GM10248 (cell line): ENCODE measurements at regions not wholly inside any gene's neighbourhood (a gene's known extent, or its start where the extent isn't known, plus 50 kb on each side); places are given as distances from the start of the nearest gene placed in this dataset.

ENCODE experiments used
- CTCF ChIA-PET: fragments of 300-600 bp; sonication (Branson Sonifier 250); formaldehyde crosslinking; extraction: SDS; loops from one replicate; lab custom pipeline; 2021; ENCODE audit warnings: antibody characterized with exemption; lab: Yijun Ruan, JAX
- POLR2A ChIA-PET: fragments of 350-650 bp; sonication (Branson Sonifier 250); formaldehyde crosslinking; extraction: SDS; loops from one replicate; lab custom pipeline; 2020; ENCODE audit warnings: antibody characterized with exemption; lab: Yijun Ruan, JAX
- DNase-seq: peaks from one replicate; pipeline ENCODE4 v3.0.0; 2012; ENCODE audit errors: extremely low spot score
- TF ChIP-seq, protein P1 (sequence below): IDR thresholded peaks from 2 replicates; pipeline ENCODE4 v1.5.1; 2012; ENCODE audit warnings: mild to moderate bottlenecking, low read depth; ENCODE audit errors: extremely low read depth, missing control alignments, control extremely low read depth

DNA sequence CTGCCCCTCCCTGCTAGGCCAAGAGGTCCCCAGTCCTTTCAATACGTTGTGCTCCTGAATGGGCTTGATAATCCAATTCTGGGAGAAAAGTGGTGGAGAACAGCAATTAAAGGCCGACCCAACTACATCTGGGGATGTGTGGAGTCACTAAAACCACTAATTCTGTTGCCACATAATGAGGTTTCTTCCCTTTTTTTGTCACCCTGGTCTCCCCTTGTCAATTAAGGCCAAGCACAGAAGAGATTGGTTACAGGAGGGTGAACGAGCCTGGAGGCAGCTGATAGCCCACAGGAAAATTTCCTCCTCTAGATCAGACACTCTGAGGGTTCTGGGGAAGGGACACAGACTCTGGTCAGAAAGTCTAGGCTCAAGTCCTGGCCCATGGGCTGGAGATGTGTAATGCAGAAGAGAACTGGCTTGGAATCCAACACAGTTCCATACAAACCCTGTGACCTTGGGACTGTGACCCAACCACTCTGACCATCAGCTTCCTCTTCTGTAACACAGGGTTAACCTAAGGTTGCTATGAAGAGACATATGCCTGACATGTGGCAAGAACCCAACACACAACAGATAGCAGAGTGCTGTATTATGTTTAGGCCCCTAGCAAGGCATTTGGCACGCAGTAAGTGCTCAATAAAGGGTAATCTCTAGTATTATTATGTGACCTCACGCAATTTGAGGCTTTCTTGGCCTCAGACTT, 146.4 kb downstream of the CHST1 start:
- DNase-seq, result no peak
- POLR2A ChIA-PET, result no interaction called here
- CTCF ChIA-PET, result interaction anchor here (1.4 kb wide), 1 partner anchor 77 kb away, joined by 3 read pairs; no protein-coding TSS in a partner anchor
- TF ChIP-seq, protein P1, sequence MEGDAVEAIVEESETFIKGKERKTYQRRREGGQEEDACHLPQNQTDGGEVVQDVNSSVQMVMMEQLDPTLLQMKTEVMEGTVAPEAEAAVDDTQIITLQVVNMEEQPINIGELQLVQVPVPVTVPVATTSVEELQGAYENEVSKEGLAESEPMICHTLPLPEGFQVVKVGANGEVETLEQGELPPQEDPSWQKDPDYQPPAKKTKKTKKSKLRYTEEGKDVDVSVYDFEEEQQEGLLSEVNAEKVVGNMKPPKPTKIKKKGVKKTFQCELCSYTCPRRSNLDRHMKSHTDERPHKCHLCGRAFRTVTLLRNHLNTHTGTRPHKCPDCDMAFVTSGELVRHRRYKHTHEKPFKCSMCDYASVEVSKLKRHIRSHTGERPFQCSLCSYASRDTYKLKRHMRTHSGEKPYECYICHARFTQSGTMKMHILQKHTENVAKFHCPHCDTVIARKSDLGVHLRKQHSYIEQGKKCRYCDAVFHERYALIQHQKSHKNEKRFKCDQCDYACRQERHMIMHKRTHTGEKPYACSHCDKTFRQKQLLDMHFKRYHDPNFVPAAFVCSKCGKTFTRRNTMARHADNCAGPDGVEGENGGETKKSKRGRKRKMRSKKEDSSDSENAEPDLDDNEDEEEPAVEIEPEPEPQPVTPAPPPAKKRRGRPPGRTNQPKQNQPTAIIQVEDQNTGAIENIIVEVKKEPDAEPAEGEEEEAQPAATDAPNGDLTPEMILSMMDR, result no peak

DNA sequence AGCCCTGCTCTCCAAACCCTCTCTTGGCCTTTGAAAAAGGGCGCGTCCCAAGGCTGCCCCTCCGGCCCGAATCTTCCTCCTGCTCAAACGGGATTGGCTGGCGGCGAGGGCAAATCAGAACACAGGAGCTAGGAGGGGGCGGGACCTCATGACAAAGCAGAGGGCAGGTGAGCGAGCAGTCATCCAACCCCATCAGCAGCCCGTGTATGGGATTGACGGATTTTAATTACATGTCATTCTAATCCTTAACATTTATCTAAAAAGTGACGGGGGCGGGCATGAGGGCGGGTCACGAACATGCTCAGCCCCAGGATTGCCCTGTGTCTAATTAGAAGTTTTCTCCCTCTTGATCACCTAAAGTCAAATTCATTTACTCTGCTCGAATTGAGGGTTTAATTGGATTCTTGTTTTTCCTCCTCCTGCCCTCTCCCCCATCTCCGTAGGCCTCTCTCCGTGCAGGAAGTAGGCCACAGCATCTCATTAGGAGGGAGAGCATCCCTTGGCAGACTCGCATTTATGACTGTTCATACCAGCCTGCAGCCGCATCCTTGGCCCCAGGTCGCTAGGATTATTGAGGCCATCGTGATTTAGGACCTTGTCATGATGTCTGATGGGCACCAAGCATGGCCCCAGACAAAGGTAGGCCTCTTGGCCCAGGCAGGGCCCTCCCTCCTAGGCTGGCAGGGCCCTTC, 147.1 kb downstream of the CHST1 start:
- no peak for DNase-seq
- TF ChIP-seq, protein P1, result no peak
- ChIA-PET POLR2A (no interaction called here), CTCF (no interaction called here)

DNA sequence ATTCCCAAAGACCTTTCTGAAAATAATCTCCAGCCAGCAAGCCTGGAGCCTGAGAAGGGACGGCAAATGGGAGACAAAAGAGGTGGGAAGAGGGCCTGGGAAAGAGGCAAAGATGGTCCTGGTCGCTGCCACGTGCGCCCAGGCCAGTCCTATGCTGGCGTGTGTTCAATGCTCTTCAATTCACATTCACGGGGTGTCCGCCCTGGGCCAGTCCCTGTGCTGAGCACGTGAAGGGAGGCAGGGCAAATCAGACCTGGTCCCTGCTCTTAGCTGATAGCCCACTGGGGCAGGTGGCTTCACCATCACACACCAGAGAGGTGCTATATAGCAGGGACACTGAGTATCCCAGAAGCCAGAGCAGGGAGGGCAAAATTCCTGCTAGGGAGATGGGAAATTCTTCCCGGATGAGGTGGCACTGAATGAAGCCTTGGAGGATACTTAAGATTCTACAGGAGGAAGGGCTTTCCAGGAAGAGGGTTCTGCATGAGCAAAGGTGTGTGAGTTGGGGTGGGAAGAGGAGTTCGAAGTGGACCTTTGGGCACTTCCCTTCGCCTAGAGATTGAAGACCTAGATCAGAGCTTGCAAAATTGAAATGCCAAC, 148.2 kb downstream of the CHST1 start:
- CTCF ChIA-PET, result no interaction called here
- TF ChIP-seq, protein P1, result no peak
- POLR2A ChIA-PET, result no interaction called here
- DNase-seq, result no peak

DNA sequence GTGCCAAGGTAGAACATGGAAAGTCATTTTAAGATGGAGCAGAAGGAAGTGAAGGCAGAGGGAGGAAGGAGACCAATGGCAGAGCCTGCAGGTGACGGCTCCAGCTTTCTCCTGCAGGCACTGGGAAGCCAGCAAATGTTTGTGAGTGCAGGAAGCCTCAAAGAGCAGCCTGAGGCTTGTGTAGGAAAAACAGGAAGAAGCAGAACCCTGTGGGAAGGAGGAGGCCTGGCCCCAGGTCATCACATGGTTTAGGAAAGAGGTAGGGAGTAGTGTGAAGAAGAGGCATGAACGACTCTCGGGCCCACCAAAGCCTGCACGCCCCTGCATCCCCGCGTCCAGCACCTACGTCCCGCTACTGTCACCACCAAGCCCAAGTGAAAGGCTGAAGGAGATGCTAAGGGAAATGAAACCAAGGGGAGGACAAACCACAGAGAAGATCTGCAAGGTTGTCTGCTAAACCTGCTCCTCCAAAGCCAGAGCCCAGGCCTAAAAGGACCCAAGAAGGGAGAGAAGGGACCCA, 151.5 kb downstream of the CHST1 start:
- DNase-seq, result no peak
- TF ChIP-seq, protein P1, result no peak
- ChIA-PET POLR2A (no interaction called here), CTCF (no interaction called here)

DNA sequence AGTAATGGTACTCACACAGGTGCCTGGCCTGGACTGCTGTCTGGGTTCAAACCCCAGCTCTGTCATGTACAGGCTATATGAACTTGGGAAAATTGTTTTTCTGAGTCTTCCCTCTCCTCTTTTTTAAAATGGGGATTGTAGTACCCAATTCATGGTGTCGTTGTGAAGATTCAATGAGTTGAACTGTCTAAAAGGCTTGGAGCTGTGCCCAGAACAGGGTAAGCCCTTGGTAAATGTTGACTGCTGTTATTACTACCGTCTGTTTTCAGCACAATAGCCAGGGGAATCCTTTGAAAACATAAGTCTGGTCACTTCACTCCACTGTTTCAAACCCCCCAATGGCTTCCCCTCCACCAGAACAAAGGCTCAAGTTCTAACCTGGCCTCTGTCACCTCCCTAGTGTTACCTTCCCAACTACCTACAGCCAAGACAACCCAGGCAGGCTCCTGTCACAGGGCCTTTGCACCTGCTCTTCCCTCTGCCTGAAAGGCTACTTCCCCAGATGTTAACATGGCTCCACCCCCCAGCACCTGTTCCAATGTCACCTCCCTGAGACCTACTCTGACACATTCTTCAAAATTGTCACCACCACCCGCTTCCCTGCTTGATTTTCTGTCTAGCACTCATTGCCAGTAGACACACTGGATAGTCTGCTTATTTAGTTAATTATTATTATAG, 152.8 kb downstream of the CHST1 start:
- TF ChIP-seq, protein P1, result no peak
- ChIA-PET POLR2A (no interaction called here), CTCF (no interaction called here)
- DNase-seq, result no peak

DNA sequence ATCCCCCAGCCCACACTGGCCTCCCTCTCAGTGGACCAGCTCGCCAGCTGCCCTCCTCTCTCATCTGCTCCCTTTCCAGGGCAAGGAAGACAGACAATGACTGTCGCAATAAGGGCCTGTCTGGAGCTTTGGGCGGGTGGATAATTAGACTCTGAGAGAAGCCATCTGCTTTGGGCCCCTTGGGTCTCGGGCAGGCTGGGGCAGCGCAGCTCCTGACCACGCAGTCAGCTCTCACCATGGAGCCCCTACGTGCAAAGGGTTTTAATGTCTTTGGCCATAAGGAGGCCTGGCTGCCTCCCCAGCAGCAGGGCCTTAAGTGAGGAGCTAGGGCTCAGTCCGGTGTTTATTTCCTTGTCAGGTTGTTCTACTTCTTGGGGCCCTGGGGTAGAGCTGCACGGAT, 153.9 kb downstream of the CHST1 start:
- POLR2A ChIA-PET, result no interaction called here

More for the DNA sequence above, 153.9 kb downstream of the CHST1 start:
- no peak for DNase-seq
- CTCF ChIA-PET, result interaction anchor here (1.3 kb wide), 1 partner anchor 50 kb away, joined by 3 read pairs; no protein-coding TSS in a partner anchor
- TF ChIP-seq, protein P1, result no peak
